DMS53 (cell line): ENCODE measurements at regions not wholly inside any gene's neighbourhood (a gene's known extent, or its start where the extent isn't known, plus 50 kb on each side); places are given as distances from the start of the nearest gene placed in this dataset.
A peak's percentile ranks its signal among the peaks of the same experiment; 100 is the strongest.
"Not testable (repeated sequence)": the region's sequence is repeated elsewhere in the genome, so short reads cannot be mapped to it uniquely, and the experiment has no call there.

Experiments used
- DNase-seq: peaks from one replicate; lab custom pipeline; 2025; lab: John Stamatoyannopoulos, UW

- no peak for DNase-seq
Measured at GRCh38 chrX:64580605-64581004, 185.4 kb upstream of the MTMR8 start.

DNA sequence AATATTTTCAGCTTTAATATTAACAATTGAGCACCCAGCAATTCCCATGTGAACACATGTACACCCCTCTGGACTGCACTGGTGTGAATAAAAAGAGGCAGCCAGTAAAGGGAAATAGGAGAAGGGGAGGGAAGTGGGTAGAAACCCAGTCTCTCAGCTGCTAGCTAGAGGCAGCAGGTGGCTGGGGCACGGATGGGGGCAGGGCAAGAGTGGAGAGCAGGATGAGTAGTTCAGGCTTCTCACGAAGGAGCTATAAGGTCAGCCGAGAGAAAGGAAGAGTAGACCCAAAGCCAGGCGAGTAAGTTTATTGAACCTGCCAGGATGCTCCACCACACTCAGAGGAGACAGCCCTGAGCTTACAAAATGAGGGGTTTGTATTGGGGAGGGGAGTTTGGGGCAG is 184.8 kb upstream of the MTMR8 start:
- peak; percentile 78 for DNase-seq

GRCh38 chrX:64571011-64571410 is 175.8 kb upstream of the MTMR8 start:
- no peak for DNase-seq

- peak; percentile 41 for DNase-seq
Measured at GRCh38 chrX:64570204-64570603, 175.0 kb upstream of the MTMR8 start.

GRCh38 chrX:64565348-64565747 is 170.1 kb upstream of the MTMR8 start:
- DNase-seq: not testable (repeated sequence)

DNA sequence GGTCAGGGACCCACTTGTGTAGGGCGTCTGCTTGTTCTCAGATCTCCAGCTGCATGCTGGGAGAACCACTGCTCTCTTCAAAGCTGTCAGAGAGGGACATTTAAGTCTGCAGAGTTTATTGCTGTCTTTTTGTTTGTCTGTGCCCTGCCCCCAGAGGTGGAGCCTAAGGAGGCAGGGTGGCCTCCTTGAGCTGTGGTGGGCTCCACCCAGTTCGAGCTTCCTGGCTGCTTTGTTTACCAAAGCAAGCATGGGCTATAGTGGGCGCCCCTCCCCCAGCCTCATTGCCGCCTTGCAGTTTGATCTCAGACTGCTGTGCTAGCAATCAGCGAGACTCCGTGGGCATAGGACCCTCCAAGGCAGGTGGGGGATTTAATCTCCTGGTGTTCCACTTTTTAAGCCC is 154.0 kb upstream of the MTMR8 start:
- not testable (repeated sequence) for DNase-seq

GRCh38 chrX:64536736-64537135 is 141.5 kb upstream of the MTMR8 start:
- DNase-seq: peak; percentile 33
